ENCODE measurements at regions not wholly inside any gene's neighbourhood (a gene's known extent, or its start where the extent isn't known, plus 50 kb on each side); places are given as distances from the start of the nearest gene placed in this dataset.
"Not testable (repeated sequence)": the region's sequence is repeated elsewhere in the genome, so short reads cannot be mapped to it uniquely, and the experiment has no call there.

DNA sequence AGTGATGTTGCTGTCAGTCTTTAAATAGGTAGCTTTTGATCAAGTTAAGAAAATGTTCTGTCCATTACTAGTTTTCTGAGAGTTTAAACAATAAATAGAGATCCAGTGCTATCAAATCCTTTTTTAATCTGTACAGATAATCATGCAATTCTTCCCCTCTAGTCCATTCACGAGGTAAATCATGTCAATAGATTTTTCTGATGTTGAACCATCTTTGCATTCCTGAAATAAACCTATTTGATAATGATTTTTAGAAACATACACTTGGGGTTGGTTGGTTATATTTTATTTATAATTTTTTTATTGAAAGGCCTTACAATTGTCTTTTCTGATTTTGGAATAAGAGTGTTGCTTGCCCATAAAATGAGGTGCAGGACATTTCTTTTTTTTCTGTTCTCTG lies 95.0 kb downstream of the FAM53A start:
- no peak for DNase-seq

DNA sequence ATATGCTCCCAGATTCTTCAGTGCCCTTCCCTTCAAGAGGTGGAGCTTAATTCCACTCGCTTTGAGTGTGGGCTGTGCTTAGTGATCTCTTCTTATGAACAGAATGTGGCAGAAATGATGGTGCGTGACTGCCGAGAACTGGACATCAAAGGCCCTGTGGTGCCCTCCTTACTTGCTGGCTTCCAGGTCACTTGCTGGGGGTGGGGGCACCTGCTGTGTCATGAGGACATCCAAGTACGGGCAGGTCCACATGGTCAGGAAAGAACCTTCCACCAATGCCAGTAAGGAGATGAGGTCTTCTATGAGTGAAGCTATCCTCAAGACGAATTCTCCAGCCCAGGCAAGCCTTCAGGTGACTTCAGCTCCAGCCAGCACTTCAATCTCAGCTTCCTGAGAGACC lies 95.8 kb downstream of the FAM53A start:
- no peak for DNase-seq

DNA sequence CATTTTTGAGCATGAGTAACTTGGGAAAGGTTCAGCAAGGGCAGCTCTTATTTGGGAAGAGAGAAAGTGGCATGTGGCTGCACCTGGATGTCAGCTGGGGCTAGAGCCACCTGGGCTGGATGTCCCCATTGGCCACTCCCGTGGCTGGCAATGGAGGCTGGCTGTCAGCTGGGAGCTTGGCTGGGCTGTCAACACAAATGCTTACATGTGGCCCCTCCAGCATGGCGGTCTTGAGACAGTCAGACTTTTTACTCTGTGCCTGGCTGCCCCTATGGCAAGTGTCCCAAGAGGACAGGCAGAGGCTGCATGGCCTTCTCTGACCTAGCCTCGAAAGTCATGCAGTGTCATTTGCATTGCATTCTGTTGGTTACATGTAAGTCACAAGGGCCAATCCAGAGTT lies 99.6 kb downstream of the FAM53A start:
- no peak for DNase-seq

DNA sequence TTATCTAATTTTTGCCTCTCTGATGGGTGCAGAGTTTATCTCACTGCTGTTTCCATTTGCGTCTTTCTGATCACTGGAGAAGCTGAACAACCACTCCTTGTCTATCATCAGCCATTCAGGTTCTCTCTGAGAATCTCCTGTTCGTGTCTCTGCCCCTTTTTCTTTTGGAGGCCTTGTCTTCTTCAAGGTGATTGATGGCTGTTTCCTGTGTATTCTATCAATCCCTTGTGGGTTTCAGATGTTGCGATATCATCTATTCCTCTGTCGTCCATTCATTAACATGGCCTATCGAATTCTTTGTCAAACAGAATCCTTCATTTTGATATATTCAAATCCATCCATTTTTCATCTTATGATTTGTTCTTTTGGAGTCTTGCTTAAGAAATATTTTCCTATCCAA lies 100.3 kb downstream of the FAM53A start:
- DNase-seq = no peak

DNA sequence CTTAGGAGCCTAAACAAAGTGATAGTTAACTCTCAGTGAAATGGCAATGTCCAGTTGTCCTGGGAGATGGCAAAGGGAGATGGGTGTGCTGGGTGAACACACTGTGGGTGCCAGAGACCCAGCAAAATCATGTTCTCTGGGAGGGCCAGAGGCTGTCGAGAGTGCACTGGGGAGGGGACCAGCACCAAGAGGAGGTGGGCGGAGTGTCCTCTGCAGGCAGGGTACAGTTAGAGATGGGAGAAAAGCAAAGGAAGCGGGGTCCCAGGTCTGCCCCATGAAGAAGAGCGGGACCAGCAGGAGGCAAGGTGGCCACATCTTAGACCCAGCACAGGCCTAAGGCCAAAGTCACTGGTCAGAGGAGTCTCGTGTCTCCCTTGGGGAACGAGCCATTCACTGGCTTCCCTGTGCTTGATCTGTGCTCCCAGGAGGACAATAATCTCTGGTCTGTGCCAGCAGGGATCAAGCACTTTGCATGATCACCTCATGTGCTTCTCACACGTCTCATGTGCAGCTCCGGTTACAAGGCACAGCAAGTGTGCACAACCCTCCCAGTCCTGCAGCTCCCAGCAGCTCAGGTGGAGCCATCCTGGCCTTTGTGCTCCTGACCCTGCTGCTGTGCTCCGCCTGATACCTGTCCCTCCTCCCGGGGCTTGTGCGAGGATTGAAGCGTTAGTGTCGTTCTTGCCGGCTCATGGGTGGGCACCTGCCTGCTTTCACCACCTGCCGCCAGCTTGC lies 100.9 kb downstream of the FAM53A start:
- DNase-seq = peak in 1 of 5 donors; percentile 2

DNA sequence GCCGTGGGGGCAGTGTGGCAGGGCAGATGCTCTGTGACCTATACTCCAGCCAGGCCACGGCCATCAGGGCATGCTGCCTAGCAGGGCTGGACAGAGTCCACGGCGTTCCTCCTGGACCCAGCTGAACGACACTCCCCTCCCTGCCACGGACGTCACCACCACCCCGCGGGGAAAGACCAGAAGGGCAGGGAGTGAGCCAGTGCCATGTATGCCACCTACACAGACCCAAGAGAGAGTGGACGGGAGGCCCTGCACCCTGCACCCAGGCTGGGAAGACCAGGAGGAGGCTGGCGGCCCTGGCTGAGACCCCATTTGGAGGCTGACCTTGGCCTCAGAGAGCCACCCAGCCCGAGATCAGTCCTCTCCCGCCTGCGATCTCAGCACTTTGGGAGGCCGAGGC lies 101.9 kb downstream of the FAM53A start:
- DNase-seq = no peak

DNA sequence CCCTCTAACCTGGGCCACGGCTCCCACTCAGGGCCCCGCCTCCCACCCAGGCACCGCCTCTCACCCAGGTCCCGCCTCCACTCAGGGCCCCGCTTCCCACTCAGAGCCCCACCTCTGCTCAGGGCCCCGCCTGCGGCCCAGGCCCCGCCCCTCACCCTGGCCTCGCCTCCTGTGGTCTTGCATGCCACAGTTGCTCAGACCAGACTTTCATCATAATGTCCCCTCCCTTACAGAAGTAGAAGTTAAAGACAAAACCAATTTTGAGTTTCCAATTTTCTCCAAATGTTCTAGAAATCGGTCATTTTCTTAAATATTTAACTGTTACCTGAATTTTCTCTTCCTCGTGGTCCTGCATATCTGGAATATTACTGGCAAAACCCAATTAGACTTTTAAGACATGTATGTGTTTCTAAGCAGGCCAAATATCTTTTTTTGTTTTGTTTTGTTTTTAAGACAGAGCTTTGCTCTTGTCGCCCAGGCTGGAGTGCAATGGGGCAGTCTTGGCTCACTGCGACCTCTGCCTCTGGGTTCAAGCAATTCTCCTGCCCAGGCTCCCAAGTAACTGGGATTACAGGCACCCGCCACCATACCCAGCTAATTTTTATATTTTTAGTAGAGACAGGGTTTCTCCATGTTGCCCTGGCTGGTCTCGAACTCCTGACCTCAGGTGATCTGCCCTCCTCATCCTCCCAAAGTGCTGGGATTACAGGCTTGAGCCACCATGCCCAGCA lies 102.8 kb downstream of the FAM53A start:
- peak; percentile 83 to 90 (median 86) for DNase-seq

DNA sequence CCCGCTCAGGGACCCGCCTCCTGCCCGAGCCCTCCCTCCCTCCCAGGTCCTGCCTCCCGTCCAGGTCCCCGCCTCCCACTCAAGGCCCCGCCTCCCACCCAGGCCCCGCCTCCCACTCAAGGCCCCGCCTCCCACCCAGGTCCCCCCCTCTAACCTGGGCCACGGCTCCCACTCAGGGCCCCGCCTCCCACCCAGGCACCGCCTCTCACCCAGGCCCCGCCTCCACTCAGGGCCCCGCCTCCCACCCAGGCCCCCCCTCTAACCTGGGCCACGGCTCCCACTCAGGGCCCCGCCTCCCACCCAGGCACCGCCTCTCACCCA lies 103.5 kb downstream of the FAM53A start:
- not testable (repeated sequence) for DNase-seq

DNA sequence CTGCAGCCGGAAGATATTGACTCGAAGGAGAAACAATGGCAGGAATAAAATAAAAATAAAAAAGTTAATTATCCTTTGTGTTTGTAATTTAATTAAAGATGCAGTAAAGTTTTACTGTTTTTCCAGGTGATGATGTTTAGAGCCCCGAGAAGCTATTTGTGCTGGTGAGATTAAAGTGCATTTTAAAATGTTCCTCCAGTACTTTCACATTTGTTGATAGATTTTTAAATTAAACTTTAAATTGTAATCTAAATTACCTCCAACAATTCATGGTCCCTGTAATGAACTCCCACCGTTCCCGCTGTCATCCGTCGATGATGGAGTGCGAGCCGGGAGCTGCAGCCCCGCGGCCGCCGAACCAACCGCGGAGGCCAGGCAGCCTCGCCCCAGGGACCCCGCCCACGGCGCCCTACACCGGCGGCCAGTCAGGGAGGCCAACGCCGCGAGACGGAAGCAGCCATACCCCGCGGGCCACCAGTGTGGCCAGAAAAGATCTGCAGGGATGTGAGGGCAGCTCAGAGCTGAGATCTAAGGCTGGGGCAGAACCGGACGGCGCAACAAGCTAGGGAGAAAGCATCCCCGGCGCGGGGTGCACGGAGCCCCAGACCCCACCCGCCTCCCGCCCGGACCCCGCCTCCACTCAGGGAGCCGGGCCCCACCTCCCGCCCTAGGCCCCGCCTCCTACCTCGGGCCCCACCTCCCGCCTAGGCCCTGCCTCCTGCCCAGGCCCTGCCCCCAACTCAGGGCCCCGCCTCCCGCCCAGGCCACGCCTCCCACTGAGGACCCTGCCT lies 104.0 kb downstream of the FAM53A start:
- DNase-seq = peak; percentile 90 to 95 (median 93)

DNA sequence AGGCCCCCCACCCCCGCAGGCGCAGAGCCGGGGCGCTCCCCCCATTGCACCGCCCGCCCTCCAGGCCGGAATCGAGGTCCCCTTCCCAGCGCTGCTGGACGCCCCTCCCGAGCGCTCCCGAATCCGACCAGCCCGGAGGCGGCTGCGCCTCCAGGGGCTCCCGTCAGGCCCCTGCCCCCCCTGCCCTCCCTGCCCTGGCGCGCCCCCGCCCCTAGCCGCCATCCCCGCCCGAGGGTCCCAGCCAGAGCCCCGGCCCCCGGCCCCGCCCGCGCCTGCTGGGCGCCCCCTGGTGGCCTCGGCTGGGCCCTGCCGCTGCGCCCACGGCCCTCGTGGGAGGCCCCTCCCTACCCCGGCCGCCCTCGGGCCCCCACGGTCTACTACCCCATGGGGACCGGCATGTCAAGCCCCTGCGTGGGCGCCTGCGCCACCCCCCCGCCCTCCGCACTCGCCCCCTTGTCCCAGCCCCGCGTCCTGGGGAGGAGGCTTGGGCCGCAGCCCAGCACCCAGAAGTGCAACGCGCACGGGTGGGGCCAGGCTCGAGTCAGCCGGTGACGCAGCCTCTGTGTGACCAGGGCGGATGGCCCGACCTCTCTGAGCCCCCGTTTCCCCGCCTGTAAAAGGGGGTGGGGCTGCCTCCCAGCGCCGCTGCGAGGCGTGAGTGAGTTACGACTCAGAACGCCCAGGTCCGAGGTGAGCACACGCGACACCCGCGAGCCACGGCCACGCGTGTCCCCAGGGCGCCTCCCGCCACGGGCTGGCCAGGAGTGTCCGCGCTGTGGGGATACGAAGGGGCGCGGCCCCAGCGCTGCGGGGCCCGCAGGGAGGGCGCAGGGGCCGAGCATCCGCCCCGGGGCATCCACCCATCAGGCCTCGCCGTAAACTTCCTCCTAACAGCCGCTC lies 104.9 kb downstream of the FAM53A start:
- DNase-seq = peak; percentile 59 to 79 (median 68)

DNA sequence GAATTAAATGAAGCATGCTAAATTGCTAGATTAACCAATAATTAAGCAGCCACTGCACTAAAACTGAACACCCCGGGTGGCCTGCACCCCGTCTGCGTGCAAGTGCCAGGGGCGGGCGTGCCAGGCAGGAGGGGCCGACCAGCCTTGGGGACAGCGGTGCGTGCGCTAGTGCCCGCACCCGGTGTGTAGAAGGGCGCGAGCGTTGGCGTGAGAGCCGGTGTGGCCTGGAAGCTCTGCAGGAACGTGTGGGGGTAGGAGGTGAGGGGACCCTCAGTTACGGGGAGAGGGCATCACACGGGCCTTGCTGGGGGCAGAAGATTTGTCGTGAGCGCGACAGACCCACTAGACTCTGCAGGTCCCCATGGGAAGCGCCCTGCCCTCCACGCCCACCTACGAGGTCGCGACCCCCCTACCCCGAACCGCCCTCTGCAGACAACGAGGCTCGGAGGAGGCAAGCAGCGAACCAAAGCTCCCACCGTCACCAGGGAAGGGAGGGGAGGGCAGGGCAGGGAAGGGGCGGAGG lies 105.8 kb downstream of the FAM53A start:
- no peak for DNase-seq

DNA sequence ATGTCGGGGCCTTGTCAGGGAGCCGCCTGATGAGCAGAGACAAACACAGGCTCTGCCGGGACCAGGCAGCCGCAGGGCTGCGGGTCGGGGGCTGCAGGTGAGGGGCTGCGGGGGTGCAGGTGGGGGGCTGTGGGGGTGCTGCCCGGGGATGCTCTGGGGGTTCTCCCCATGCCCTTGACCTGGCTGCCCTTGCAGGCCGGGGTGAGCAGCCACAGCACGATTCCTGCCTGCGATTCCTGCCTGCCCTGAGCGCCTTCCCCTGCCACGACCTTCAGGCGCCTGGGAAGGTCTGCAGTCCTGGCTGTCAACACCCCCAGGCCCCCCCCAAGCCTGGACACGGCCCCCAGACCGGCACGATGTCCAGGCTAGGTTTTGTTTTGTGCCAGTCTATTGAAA lies 106.3 kb downstream of the FAM53A start:
- DNase-seq = no peak

DNA sequence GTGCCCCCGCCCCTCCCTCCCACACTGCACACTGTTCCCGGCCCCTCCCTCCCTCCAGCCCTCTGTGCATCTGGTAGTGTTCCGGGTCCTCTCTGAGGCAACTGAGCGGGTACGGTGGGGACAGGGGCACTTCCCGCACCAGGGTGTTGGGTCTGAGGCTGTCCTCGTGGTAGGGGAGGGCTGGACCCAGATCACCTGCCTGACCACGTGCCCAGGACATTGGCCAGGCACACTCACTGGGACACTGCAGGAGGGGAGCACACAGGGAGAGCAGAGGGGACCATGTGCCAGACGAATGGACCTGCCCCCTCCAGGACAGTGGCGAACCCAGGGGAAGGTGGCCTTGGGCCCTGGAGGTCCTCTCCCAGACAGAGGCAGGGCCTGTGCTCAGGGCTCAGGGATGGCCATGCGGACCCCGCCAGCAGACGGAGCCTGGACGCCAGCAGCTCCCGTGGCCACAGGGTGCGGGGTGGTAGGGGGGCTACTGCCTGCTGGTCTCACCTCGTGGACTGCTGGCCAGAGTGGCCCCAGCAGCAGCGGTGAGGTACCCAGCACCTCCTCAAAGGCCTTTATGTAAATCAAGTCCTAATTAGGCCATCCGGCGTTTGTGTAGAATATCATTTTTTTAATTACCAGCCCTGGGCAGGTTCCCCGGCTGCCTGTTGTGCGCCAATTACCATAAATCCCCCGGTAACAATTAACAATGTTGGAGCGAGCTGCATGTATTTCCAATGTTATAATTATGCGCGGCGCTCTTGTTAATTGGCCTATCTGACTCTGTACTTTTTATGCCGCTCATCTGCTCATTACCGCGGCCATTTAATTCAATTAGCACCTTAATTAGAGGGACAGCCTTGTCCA lies 106.9 kb downstream of the FAM53A start:
- DNase-seq = no peak

DNA sequence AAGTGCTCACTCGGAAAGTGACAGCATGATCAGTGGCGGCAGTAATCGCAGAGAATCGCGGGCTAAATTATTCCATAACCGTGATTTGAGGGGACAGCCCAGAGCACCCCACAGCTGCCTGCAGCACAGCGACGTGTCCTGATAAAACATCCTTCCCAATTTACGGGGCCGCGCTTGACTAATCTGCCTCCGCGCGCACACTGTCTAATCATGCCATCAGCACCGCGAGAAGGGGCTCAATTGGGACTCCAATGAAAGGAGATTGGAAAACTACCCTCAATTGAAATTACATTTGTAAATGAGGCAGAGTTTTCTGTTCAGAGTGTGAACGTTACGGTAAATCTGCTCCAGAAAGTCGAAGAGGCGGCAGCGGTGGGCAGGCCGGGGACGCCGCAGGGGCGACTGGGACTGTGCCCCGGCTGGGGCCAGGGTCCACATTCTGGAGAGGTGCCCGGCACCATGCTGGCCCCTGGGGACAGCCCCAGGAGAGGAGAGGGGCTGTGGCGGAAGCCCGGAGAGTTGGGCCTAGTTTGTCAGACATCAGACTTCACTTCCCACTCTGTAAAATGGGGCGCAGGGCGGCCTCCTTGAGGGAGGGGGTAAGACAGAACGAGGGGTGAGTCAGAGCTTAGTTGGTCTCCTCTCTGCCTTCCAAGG lies 107.7 kb downstream of the FAM53A start:
- no peak for DNase-seq

DNA sequence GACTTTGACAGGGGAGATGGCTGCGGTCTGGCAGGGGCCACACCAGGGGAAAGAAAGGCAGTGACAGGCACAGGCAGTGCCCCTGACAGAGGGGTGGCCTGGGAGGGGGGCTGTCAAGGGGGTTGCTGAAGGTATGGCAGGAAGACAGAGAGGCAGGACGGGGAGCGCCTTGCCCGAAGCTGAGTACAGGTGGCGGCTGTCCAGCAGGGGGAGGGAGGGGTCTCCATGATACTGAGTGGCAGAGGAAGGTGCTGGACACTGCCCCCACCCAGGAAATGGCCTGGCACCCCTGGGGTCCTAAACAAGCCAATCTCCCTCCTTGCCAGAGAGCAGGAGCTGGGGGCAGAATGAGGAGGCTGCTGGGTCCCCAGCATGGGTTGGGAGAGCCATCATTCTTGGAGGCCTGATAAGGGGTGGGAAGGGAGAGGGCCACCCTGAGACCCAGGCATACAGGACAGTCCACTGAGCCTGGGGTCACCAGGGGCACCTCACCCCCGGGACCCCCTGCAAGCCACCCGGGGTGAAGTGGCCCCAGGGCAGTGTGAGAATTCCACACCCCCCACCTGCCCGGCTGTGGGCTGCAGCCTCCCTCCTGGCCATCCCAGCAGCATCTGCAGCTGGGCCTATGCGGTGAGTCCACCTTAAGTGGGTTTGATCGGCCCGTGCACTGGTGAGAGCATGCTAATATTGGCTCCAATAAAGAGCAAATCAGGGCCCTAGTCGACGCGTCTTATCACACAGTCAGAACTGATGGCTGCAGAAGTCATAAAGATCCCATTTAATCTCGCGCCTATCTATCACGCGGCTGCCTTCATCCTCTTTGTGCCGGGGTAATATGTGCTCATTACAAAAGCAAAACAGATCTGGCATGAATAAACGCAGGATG lies 108.5 kb downstream of the FAM53A start:
- DNase-seq = no peak

DNA sequence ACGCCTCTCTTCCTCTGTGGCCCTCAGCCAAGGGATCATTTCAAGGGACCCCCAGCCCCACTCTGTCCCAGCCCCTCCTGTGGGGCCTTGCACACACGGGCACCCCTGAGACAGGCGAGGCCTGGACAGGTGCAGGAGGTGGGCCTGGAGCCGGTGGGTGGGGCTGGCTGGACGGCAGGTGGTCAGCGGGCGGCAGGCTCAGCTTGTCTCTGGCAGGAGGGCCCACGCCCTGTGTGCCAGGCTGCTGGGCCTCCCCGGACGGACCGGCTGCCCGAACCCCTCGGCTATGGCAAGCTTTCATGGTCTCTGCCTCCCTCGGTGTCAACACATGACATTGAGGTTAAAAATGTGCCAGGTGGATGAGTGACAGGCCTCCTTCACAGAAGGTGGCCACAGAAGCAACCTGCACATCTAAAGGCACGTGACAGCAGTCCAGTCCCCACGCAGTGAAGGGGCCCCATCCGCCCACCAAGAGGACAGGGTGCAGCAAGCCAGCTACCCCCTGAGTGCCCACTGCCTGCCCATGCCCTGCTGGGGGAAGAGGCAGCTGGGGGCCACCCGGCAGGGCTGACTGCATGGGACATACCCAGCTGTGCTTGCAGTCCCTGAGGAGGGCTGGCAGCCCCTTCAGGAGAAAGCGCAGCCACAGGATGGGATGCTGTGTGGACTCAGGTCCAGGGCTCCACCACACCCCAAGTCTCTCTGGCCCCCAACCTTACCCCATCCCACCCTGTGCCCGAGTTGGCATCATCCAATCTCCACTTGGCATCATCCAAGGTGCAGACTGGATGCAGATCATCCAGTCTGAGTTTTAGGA lies 109.3 kb downstream of the FAM53A start:
- no peak for DNase-seq

DNA sequence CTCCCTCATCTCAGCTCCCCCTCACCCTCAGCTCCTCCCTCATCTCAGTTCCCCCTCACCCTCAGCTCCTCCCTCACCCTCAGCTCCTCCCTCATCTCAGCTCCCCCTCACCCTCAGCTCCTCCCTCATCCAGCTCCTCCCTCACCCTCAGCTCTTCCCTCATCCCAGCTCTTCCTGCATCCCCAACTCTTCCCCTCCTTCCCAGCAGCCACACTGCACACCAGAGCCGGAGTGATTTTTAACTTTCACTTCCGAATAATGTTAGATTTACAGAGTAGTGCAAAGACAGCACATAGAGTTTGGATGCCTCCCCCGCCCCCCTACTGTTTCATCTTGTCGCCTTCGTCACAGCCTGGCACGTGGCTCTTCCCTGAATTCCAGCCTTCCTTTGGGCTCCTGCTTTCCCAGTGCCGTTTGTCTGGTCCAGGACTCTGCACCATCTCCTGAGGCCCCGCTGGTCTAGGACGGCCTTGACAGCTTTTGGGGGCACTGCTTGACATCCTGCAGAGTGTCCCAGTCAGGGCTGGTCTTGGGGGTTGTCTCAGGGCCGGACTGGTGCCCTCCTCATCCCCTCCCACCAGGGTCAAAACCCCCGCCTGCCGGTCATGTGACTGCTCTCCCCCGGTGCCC lies 110.2 kb downstream of the FAM53A start:
- no peak for DNase-seq

DNA sequence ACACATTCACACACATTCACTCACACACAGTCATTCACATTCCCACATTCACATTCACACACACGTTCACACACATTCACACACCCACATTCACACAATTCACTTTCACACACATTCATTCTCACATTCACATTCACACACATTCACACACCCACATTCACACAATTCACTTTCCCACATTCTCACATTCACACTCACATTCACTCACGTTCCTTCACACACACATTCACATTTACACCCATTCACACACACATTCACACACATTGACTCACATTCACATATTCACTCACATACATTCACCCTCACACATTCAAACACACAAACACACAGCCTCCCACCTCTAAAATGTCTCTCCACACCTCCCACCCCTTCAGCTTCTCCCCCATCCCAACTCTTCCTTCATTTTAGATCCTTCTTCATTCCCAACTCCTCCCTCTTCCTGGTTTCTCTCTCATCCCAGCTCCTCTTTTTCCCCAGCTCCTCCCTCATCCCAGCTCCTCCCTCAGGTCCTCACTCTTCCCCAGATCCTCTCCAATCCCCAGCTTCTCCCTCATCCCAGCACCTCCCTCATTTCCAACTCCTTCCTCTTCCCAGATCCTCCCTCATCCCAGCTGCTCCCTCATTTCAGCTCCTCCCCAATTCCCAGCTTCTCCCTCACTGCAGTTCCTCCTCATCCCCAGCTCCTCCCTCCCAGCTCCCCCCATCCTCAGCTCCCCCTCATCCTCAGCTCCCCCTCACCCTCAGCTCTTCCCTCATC lies 111.0 kb downstream of the FAM53A start:
- DNase-seq = no peak

Measured in T-helper 1 cell (primary cell).